ELF-1 (cell line): ENCODE measurements at regions not wholly inside any gene's neighbourhood (a gene's known extent, or its start where the extent isn't known, plus 50 kb on each side); places are given as distances from the start of the nearest gene placed in this dataset.

Experiments
- DNase-seq: peaks from one replicate; pipeline ENCODE4 v3.0.0-alpha.2; 2016; ENCODE audit warnings: low read depth, low spot score

DNA sequence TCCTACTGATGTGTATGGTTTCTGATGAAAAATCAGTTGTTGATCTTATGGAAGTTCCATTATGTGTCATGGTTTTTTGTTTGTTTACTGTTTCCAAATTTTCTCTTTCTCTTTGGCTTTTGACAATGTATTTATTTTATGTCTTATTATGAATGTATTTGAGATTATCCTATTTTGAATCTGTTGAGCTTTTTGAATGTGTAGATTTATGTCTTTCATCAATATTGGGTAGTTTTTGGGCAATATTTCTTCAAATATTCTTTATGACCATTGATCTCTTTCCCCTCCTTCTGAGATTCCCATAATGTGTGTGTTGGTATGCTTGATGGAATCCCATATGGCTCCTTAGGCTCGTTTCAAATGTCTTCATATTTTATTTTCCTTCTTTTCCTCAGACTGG lies 80.5 kb upstream of the FAM47C start:
- no peak for DNase-seq

DNA sequence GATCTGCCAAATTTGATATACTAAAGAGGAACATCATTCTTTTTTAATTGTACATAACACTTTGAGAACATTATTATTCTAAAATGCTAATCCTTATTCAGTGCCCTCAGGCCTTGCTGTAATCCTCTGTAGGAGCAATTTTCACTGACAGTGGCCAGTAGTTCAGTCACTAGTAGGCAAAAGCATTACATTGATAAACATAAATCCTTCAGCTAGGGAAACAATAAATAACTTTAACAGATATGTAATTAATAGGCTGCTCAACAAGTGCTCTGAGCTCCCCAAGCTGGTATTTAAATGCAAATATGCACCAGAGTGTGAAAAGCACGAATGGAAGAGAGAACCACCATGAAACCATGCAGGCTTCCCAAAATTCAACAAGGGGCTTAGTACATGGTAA lies 77.7 kb upstream of the FAM47C start:
- no peak for DNase-seq

DNA sequence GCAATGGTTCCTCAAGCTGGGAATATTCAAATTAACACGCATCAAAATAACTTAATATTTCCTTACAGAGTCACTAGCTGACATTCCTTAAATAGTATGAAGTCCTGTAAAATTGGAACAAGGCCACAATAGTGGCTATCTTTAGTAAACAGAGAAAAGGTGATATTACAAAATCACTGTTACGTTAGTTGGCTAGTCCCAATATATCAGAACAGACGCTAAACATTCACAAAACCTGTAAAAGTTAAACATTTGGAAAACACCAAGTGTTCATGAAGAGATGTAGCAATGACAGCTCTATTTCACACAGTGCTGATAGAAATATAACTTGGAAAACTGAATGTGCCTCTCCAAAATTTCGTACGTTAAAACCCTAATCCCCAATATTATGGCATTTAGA lies 61.0 kb upstream of the FAM47C start:
- DNase-seq, result no peak

DNA sequence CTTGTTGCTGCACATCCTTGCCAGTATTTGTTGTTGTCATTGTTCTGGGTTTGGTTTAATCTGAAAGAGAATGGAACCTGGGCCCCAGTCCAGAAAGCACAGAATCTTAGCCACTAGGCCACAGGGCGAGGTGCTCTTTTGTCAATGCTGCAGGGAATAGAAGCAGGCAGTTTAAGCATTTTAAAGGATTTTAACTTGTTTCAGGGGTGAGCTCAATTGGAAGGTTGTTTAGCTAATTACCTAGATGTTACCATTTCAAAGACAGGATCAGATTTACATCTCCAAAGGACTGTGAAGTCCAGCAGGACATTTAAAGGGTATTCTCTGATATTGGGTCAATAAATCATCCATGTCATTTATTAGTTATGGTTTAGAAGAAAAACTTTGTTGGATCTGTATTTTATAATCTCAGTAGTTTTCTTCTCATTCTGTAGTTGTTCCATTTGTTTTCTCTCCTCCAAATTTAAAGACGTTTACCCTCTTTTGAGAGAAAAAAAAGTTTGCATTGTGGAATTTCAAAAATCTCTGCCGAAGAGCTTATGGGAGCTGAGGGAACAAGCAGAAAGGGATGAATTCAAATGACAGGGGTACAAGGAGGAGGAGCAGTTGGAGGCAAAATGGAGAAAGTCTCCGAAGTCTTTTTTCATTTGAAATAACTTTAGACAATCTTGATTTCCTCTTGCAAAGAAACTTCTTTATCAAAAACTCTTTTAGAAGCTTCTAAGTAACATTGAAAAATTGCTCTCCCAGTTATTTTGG lies 57.5 kb upstream of the FAM47C start:
- peak; percentile 80 for DNase-seq

DNA sequence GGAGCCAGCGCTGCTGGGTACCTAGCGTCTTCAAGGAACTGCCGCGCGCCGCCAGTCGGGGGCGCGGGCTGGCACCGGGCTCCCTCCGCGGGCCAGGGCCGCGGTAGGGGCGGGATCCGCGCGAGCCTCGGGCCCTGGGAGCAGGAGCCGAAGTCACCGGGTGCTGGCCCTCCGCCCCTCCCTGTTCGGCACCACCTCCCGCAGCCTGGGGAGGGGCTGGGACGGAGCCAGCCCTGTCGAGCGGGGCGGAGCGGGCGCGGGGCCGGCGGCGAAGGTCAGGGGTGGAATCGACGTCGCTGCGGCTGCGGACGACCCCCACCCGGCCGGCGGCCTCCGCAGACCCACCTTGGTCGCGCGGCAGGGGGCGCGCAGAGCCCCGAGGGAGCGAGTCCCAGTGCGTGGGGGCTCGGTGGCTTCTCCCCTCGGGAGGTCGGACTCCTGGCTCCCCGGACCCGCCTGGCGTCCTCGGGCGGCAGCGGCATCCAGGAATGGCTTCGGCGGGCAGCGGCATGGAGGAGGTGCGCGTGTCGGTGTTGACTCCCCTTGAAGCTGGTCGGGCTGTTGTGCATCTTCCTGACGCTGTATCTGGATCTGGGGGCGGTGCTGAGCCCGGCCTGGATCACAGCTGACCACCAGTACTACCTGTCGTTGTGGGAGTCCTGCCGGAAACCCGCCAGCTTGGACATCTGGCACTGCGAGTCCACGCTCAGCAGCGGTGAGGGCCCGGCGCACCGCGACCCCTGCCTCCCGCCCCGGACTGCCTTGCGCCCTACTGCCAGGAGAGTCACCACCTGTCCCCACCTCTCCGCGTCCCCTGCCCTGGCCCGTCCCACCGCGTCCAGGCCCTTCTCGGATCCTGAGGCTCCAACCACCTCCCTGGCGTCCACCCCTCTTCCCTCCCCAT lies 50.5 kb upstream of the FAM47C start:
- DNase-seq, result peak; percentile 91
